AG09309 (cell line): ENCODE measurements at regions not wholly inside any gene's neighbourhood (a gene's known extent, or its start where the extent isn't known, plus 50 kb on each side); places are given as distances from the start of the nearest gene placed in this dataset.

ENCODE experiments used
- DNase-seq: peaks from one replicate; pipeline ENCODE4 v3.0.0-alpha.2; 2010; ENCODE audit warnings: low read depth
- H3K4me3 ChIP-seq: 2 replicates; pipeline ENCODE4 v1.5.1; 2011; ENCODE audit warnings: mild to moderate bottlenecking, low read depth, low read length, moderate library complexity; ENCODE audit not compliant: control insufficient read depth
- CTCF ChIP-seq: IDR thresholded peaks from 2 replicates; pipeline ENCODE4 v1.5.1; 2011; ENCODE audit warnings: mild to moderate bottlenecking, low read depth, low read length, inconsistent platforms; ENCODE audit not compliant: insufficient read depth, control insufficient read depth; ENCODE audit errors: missing control alignments

DNA sequence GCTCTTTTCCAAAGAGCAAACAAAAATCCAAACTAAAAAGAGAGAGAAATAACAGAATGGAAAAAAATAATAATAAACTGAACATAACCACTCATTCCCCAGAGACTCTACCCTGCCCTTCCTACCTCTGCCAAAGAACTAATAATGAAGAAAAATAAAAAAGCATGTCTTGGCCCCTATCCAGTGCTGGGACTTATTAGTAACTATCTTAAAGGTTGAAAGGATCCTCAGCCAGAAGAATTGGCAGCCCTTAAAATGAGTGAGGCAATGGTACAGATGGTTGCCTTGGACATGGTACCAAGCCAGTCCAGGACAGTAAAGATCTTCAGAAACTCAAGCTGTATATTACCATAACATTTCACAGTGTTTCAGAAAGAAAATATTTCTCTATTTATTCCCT is 279.3 kb downstream of the HACE1 start:
- no peak for DNase-seq
- H3K4me3 ChIP-seq = no peak overlapping the region
- no peak for TF ChIP-seq CTCF

DNA sequence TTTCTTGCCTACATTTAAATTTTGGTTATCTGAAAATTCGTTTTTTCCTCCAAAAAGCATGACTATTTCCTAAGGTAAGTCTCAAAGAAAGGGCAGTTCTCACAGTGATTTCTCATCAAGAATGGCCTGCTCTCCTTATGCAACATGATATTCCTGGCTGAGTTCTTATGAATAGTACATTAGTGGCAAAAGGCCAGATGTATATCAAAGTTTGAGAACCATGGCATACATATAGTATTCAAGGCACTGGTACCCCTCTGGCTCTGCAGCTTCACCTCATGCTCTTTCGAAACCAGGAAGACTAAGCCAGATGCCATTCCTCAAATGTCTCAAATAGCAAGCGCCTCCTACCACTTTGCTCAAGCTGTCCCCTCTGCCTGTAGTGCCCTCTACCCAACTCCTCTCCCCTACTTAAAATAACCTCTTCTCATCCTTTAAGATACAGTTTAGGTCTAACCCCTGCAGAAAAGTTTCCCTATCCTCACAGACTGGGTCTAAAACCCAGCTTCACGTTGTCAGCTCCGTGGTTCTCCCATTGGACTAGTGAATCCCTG is 280.3 kb downstream of the HACE1 start:
- no peak for TF ChIP-seq CTCF
- H3K4me3 ChIP-seq = no peak overlapping the region
- no peak for DNase-seq

- no peak for DNase-seq
- no peak overlapping the region for H3K4me3 ChIP-seq
- no peak for TF ChIP-seq CTCF
Measured at GRCh38 chr6:104575536-104575935, 284.2 kb downstream of the HACE1 start.

DNA sequence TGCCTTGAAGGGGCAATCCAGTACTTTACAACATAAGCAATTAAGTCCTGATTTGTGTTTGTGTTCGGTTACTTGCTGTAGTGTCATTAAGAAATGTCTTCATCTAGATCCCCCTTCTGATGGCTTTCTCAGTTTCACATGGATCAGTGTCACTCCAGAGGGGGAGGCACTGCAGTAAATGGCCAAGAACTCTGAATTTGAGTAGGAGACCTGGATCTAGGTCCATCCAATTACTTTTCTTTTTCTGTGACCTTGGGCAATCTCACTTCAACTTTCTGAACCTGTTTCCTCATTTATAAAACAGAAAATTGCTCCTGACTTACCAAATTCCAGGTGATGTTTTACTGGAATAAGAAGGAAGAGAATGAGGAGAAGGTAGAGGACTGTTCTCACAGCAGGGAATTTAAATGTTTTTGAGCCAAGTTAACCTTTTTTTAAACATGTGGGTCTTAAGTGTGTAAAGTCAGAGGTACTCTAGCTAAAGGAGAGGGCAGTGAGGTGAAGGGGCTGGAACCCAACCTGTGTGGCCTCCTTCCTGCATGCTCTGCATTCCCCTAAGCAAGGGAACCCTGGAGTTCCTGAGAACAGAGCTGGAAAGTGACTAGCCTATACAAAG is 285.5 kb downstream of the HACE1 start:
- no peak overlapping the region for H3K4me3 ChIP-seq
- DNase-seq = no peak
- TF ChIP-seq CTCF = no peak

DNA sequence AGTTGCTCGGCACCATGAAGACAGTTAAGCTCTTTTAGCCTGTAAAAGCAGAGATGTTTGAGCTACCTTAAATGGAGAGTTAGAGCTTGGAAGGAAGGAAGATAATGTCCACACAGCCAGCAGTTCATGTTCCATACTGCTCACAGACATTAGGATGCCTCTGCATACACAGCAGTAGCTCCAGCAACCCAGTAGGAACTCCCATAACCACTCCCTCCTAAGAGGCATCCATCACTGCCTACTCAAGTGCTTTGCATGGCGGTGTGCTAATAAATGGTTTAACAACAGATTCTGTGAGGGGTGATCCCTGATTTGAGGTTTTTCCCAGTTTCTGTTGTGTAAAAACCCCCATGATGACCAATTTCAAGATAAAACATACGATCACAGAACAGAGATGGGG is 286.4 kb downstream of the HACE1 start:
- TF ChIP-seq CTCF = no peak
- H3K4me3 ChIP-seq = no peak overlapping the region
- DNase-seq = no peak

- no peak for DNase-seq
- no peak for TF ChIP-seq CTCF
- H3K4me3 ChIP-seq = no peak overlapping the region
Measured at GRCh38 chr6:104572901-104573300, 286.8 kb downstream of the HACE1 start.

- no peak for DNase-seq
- no peak for TF ChIP-seq CTCF
- H3K4me3 ChIP-seq = no peak overlapping the region
Measured at GRCh38 chr6:104566411-104566810, 293.3 kb downstream of the HACE1 start.
